Caco-2 (cell line): ENCODE measurements at regions not wholly inside any gene's neighbourhood (a gene's known extent, or its start where the extent isn't known, plus 50 kb on each side); places are given as distances from the start of the nearest gene placed in this dataset.

ENCODE experiments used
- BruUV-seq: library from RNA; stranded (reverse); fragments of 400-500 nt; replicated peaks from 2 replicates; lab custom pipeline; 2021; lab: Mats Ljungman, UMichigan
- CTCF ChIA-PET: fragments of 300-600 bp; sonication (Branson Sonifier 250); formaldehyde crosslinking; loops from one replicate; lab custom pipeline; 2022; ENCODE audit warnings: antibody characterized with exemption; lab: Charles Lee
- POLR2A ChIA-PET: fragments of 300-600 bp; sonication (Branson Sonifier 250); formaldehyde crosslinking; loops from one replicate; lab custom pipeline; 2022; ENCODE audit warnings: antibody characterized with exemption; lab: Charles Lee
- DNase-seq, 2 experiments: peaks; one replicate each; pipeline versions ENCODE4 v3.0.0 to v3.0.0-alpha.2; 2020 to 2022
- H3K27me3 ChIP-seq: replicated peaks from 2 replicates; pipeline ENCODE4 v1.6.0; 2011; ENCODE audit warnings: low read length; ENCODE audit not compliant: control insufficient read depth, insufficient read depth
- H3K36me3 ChIP-seq: 2 replicates; pipeline ENCODE4 v1.5.1; 2011; ENCODE audit warnings: low read length; ENCODE audit not compliant: control insufficient read depth, insufficient read depth
- H3K4me1 ChIP-seq: fragments of 250-450 bp; sonication (Bioruptor Pico); 2 replicates; pipeline ENCODE4 v1.5.1; 2020; ENCODE audit warnings: mild to moderate bottlenecking
- H3K4me3 ChIP-seq: 2 replicates; pipeline ENCODE4 v1.5.1; 2011; ENCODE audit warnings: low read depth, mild to moderate bottlenecking, control low read depth, low read length
- H3K9me3 ChIP-seq: fragments of 250-450 bp; sonication (Bioruptor Pico); 2 replicates; pipeline ENCODE4 v1.5.1; 2020; ENCODE audit warnings: mild to moderate bottlenecking, moderate library complexity
- H3K27ac Mint-ChIP-seq: one replicate; pipeline ENCODE4 v1.8.0; 2022; ENCODE audit warnings: mixed read lengths; ENCODE audit not compliant: unreplicated experiment
- H3K27me3 Mint-ChIP-seq: one replicate; pipeline ENCODE4 v1.8.0; 2022; ENCODE audit warnings: mixed read lengths; ENCODE audit not compliant: insufficient read depth, unreplicated experiment
- H3K36me3 Mint-ChIP-seq: one replicate; pipeline ENCODE4 v1.8.0; 2022; ENCODE audit warnings: mild to moderate bottlenecking, mixed read lengths; ENCODE audit not compliant: insufficient read depth, unreplicated experiment
- H3K4me1 Mint-ChIP-seq: one replicate; pipeline ENCODE4 v1.8.0; 2022; ENCODE audit warnings: low read depth, mixed read lengths; ENCODE audit not compliant: unreplicated experiment
- H3K4me3 Mint-ChIP-seq: one replicate; pipeline ENCODE4 v1.8.0; 2022; ENCODE audit warnings: mild to moderate bottlenecking, moderate library complexity, mixed read lengths; ENCODE audit not compliant: unreplicated experiment
- H3K9me3 Mint-ChIP-seq: one replicate; pipeline ENCODE4 v1.8.0; 2022; ENCODE audit warnings: mixed read lengths; ENCODE audit not compliant: unreplicated experiment
- CTCF ChIP-seq, 2 experiments: fragments of 200-600 bp in 1 of 2; IDR thresholded peaks; 1 replicate in 1 of 2; 2 replicates in 1 of 2; pipeline versions ENCODE4 v1.5.1 to v1.8.0; 2011 to 2022; ENCODE audit warnings: antibody characterized with exemption in 1 of 2, control low read depth in 1 of 2, inconsistent platforms in 1 of 2, low read depth in 1 of 2, low read length in 1 of 2, mild to moderate bottlenecking in 1 of 2, moderate library complexity in 1 of 2; ENCODE audit not compliant: insufficient read depth in 1 of 2, severe bottlenecking in 1 of 2, unreplicated experiment in 1 of 2
- intact Hi-C: fragments of 100-400 bp; cut with micrococcal nuclease; formaldehyde crosslinking; loops from one replicate; pipeline ENCODE4 v1.10.0; 2022; ENCODE audit not compliant: unreplicated experiment

- no TSS peak for BruUV-seq
- Mint-ChIP-seq H3K36me3 (no peaks in the 10 kb centered on the region), H3K27ac (no peak overlapping the region), H3K4me3 (no peak overlapping the region), H3K9me3 (no peaks in the 10 kb centered on the region), H3K4me1 (no peaks in the 10 kb centered on the region), H3K27me3 (peaks cover 1% of the 10 kb centered on the region)
- Histone ChIP-seq H3K4me3 (no peak overlapping the region), H3K9me3 (no peaks in the 10 kb centered on the region), H3K27me3 (no peaks in the 10 kb centered on the region), H3K36me3 (no peaks in the 10 kb centered on the region), H3K4me1 (peaks cover 6% of the 10 kb centered on the region; the same call in 1 of the 2 replicates)
- no peak for TF ChIP-seq CTCF (IDR thresholded peaks at IDR 0.05; ENCODE audit: insufficient read depth in 1 of 2, low read depth in 1 of 2, low read length in 1 of 2, severe bottlenecking in 1 of 2, unreplicated experiment in 1 of 2)
- ChIA-PET CTCF (no interaction called here), POLR2A (no interaction called here)
- DNase-seq = no peak
- intact Hi-C loops = no loop called here
Measured at GRCh38 chr22:46038516-46039430, 61.8 kb upstream of the WNT7B start.

GRCh38 chr22:46039535-46039934, 62.6 kb upstream of the WNT7B start:
- no peaks in the 10 kb centered on the region for H3K9me3 Mint-ChIP-seq
- Histone ChIP-seq H3K4me3 (no peak overlapping the region), H3K4me1 (peaks cover 6% of the 10 kb centered on the region; the same call in 1 of the 2 replicates), H3K9me3 (no peaks in the 10 kb centered on the region), H3K27me3 (no peaks in the 10 kb centered on the region), H3K36me3 (no peaks in the 10 kb centered on the region)
- CTCF ChIA-PET = no interaction called here
- H3K27me3 Mint-ChIP-seq = no peaks in the 10 kb centered on the region
- POLR2A ChIA-PET = no interaction called here
- no peaks in the 10 kb centered on the region for H3K4me1 Mint-ChIP-seq
- intact Hi-C loops = no loop called here
- BruUV-seq = no TSS peak
- no peak overlapping the region for H3K4me3 Mint-ChIP-seq
- no peak overlapping the region for H3K27ac Mint-ChIP-seq
- no peaks in the 10 kb centered on the region for H3K36me3 Mint-ChIP-seq
- TF ChIP-seq CTCF (IDR thresholded peaks at IDR 0.05; ENCODE audit: insufficient read depth in 1 of 2, low read depth in 1 of 2, low read length in 1 of 2, severe bottlenecking in 1 of 2, unreplicated experiment in 1 of 2) = no peak
- no peak for DNase-seq

GRCh38 chr22:46040471-46041465, 63.8 kb upstream of the WNT7B start:
- ChIA-PET CTCF (no interaction called here), POLR2A (interaction anchor here (0.7 kb wide), 1 partner anchor 1696 kb away, joined by 9 read pairs; no protein-coding TSS in a partner anchor)

More at GRCh38 chr22:46040471-46041465, 63.8 kb upstream of the WNT7B start:
- BruUV-seq = no TSS peak
- Histone ChIP-seq H3K9me3 (no peaks in the 10 kb centered on the region), H3K4me1 (peaks cover 6% of the 10 kb centered on the region; the same call in 1 of the 2 replicates), H3K36me3 (no peaks in the 10 kb centered on the region), H3K27me3 (no peaks in the 10 kb centered on the region), H3K4me3 (no peak overlapping the region)
- no peak for TF ChIP-seq CTCF (IDR thresholded peaks at IDR 0.05; ENCODE audit: insufficient read depth in 1 of 2, low read depth in 1 of 2, low read length in 1 of 2, severe bottlenecking in 1 of 2, unreplicated experiment in 1 of 2)
- intact Hi-C loops = no loop called here
- no peak for DNase-seq
- H3K4me1 Mint-ChIP-seq = no peaks in the 10 kb centered on the region
- no peaks in the 10 kb centered on the region for H3K27me3 Mint-ChIP-seq
- no peaks in the 10 kb centered on the region for H3K9me3 Mint-ChIP-seq
- no peak overlapping the region for H3K4me3 Mint-ChIP-seq
- no peak overlapping the region for H3K27ac Mint-ChIP-seq
- no peaks in the 10 kb centered on the region for H3K36me3 Mint-ChIP-seq
